ENCODE measurements at regions not wholly inside any gene's neighbourhood (a gene's known extent, or its start where the extent isn't known, plus 50 kb on each side); places are given as distances from the start of the nearest gene placed in this dataset.

- TF ChIP-seq, protein P1, sequence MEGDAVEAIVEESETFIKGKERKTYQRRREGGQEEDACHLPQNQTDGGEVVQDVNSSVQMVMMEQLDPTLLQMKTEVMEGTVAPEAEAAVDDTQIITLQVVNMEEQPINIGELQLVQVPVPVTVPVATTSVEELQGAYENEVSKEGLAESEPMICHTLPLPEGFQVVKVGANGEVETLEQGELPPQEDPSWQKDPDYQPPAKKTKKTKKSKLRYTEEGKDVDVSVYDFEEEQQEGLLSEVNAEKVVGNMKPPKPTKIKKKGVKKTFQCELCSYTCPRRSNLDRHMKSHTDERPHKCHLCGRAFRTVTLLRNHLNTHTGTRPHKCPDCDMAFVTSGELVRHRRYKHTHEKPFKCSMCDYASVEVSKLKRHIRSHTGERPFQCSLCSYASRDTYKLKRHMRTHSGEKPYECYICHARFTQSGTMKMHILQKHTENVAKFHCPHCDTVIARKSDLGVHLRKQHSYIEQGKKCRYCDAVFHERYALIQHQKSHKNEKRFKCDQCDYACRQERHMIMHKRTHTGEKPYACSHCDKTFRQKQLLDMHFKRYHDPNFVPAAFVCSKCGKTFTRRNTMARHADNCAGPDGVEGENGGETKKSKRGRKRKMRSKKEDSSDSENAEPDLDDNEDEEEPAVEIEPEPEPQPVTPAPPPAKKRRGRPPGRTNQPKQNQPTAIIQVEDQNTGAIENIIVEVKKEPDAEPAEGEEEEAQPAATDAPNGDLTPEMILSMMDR (IDR thresholded peaks at IDR 0.05): no peak
- intact Hi-C loops (cut with DNase I): no loop called here
- Histone ChIP-seq H3K9me3 (no peaks in the 10 kb centered on the region), H3K27ac (no peak overlapping the region), H3K4me3 (no peak overlapping the region), H3K4me1 (no peaks in the 10 kb centered on the region), H3K36me3 (no peaks in the 10 kb centered on the region), H3K27me3 (no peaks in the 10 kb centered on the region), H3K9ac (ENCODE audit: low read depth in 2 of 2, low read length in 2 of 2) (no peak overlapping the region)
- no peak for DNase-seq
These were observed 113.3 kb upstream of the MBNL1 start for GRCh38 chr3:152155246-152156020.

DNA sequence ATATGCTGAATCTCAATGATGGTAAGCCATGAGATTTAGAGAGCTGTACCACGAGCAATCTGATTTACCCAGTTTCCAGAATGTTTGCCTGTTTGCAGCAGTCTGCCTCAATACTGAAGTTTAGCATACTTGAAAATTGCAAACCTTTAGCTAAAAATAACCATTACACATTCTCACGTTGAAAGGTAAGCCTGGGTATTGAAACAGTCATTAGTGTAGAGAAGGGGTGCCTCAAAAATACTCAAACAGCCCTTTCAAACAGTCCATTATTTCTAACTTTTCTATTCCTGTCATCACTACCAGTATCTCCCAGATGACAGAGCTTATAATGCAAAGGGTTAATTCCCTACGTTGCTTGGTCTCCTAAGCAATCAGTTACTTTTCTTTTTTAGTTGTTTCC, 111.8 kb upstream of the MBNL1 start:
- no peaks in the 10 kb centered on the region for H3K27me3 ChIP-seq
- no peaks in the 10 kb centered on the region for H3K4me1 ChIP-seq
- no peak overlapping the region for H3K9ac ChIP-seq (ENCODE audit: low read depth in 2 of 2, low read length in 2 of 2)
- H3K36me3 ChIP-seq: no peaks in the 10 kb centered on the region
- DNase-seq: no peak
- TF ChIP-seq, protein P1 (IDR thresholded peaks at IDR 0.05): no peak
- no peak overlapping the region for H3K4me3 ChIP-seq
- no peak overlapping the region for H3K27ac ChIP-seq
- no peaks in the 10 kb centered on the region for H3K9me3 ChIP-seq
- intact Hi-C loops (cut with DNase I): no loop called here

DNA sequence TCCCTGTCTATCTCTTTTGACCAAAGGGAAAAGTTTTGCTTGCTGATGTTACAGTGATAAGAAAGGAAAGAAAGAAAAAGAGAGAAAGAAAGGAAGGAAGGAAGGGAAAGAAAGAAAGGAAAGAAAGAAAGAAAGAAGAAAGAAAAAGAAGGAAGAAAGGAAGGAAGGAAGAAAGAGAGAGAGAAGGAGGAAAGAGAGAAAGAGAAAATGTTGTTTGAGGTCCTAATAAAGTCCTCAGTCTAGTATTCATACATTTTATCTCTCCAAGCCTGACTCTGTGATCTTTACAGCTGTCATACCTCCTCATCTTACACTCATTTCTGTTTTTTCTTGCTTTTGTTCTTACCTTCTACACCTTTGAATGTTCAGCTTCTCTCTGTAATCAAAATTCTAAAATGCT, 111.4 kb upstream of the MBNL1 start:
- TF ChIP-seq, protein P1 (IDR thresholded peaks at IDR 0.05): no peak
- no peaks in the 10 kb centered on the region for H3K9me3 ChIP-seq
- intact Hi-C loops (cut with DNase I): no loop called here
- H3K4me3 ChIP-seq: no peak overlapping the region
- H3K36me3 ChIP-seq: no peaks in the 10 kb centered on the region
- no peaks in the 10 kb centered on the region for H3K27me3 ChIP-seq
- H3K27ac ChIP-seq: no peak overlapping the region
- no peak overlapping the region for H3K9ac ChIP-seq (ENCODE audit: low read depth in 2 of 2, low read length in 2 of 2)
- H3K4me1 ChIP-seq: no peaks in the 10 kb centered on the region
- DNase-seq: no peak

DNA sequence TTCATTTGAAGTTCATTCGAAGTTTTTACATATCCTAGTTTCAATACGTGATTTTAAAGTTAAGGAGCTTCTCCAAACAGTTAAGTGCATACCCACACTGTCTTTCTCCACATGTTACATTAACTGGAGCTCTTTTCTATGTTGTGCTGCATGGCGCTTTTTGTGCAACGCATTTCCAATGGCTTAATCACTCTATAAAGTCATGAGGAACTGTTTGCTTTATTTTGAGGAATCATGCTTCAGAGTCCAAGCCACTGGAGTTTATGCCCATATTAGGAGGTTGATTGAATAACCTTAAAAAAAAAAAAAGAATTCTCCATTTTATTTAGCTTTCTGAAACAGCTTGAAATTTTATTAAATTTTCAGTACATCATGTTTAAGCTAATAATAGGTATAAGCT, 109.4 kb upstream of the MBNL1 start:
- Histone ChIP-seq H3K36me3 (no peaks in the 10 kb centered on the region), H3K9ac (ENCODE audit: low read depth in 2 of 2, low read length in 2 of 2) (no peak overlapping the region), H3K4me3 (no peak overlapping the region), H3K9me3 (no peaks in the 10 kb centered on the region), H3K4me1 (no peaks in the 10 kb centered on the region), H3K27me3 (no peaks in the 10 kb centered on the region), H3K27ac (no peak overlapping the region)
- no peak for DNase-seq
- TF ChIP-seq, protein P1 (IDR thresholded peaks at IDR 0.05): no peak
- intact Hi-C loops (cut with DNase I): no loop called here

DNA sequence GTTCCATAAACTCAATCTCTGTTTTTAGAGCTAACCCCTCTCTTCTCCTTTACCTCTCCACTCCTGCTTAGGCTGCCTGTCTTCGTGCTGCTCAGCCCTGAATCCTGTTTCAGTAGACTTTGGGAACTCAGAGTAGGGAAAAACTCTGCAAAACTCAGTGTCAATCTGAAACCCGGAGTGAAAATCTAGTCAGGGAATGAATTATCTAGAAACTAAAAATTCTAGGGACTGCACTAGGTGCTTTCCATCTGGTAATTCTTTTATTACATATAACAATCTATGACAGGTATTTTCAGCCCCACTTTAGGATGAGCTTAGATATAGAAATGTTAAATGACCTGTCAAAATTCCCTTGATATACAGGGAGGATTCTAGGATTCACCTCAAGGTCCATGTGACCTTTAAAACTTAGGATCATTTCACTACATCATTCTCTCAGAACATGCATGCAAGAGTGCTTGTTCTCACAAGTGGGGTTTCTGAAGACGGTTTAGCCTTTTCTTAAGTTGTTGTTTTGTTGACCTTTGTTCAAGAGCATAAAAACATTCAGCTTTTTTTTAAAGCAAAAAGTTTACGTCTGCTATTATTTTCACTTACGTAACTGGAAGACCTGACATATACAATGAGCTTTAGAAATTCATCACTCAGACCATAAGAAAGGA, 108.2 kb upstream of the MBNL1 start:
- Histone ChIP-seq H3K4me3 (no peak overlapping the region), H3K9ac (ENCODE audit: low read depth in 2 of 2, low read length in 2 of 2) (no peak overlapping the region), H3K9me3 (no peaks in the 10 kb centered on the region), H3K36me3 (no peaks in the 10 kb centered on the region), H3K4me1 (no peaks in the 10 kb centered on the region), H3K27ac (no peak overlapping the region), H3K27me3 (no peaks in the 10 kb centered on the region)
- TF ChIP-seq, protein P1 (IDR thresholded peaks at IDR 0.05): no peak
- no peak for DNase-seq
- intact Hi-C loops (cut with DNase I): no loop called here

Measured in colonic mucosa (tissue), 4 donors.